ENCODE measurements at regions not wholly inside any gene's neighbourhood (a gene's known extent, or its start where the extent isn't known, plus 50 kb on each side); places are given as distances from the start of the nearest gene placed in this dataset.
"Not testable (repeated sequence)": the region's sequence is repeated elsewhere in the genome, so short reads cannot be mapped to it uniquely, and the experiment has no call there.

DNA sequence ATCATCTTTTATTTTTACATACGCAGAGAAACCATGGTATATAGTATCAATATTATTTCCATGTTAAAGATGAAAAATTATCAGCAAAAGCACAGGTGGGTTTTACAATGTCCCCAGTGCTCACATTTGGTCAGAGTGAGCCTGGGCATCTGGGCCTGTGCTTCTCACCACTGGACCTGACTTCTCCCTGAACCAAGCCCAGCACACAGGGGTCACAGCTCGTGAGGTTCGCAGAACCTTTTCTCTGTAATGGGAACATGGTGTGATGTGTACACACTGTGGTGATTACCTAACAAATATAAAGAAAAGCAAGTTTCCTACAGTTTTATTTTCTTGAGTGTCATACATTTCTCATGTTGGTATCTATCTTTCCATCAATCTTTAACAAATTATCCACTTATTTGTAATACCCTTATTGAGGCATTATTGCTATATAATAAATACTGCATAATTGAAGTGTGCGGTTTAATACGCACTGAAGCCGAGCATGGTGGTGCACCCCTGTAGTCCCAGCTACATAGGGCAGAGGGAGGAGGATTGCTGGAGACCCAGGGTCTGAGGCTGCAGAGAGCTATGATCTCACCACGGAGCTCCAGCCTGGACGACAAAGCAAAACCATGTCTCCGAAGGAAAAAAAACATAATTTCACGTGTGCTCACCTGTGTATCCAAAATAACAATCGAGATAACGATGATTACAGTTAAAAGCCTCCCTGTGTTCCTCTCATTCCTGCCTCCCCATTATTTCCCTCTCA is 743.2 kb downstream of the TMEM121 start:
- H3K36me3 ChIP-seq, result no peaks in the 10 kb centered on the region
- no peaks in the 10 kb centered on the region for H3K9me3 ChIP-seq
- intact Hi-C loops (cut with DNase I; ENCODE audit: low total_unique reads), result no loop called here
- in situ Hi-C loops (cut with MboI; ENCODE audit: low pct_ligation_motif_present in 1 of 4, low pct_unique_long_range_greater_than_20kb in 1 of 4, low sequenced_read_pairs in 3 of 4), result no loop called here
- no peak overlapping the region for H3K27ac ChIP-seq
- no peak for DNase-seq
- no peaks in the 10 kb centered on the region for H3K4me1 ChIP-seq
- H3K4me3 ChIP-seq, result no peak overlapping the region
- WGBS, 2 donors (ENCODE audit: low coverage in 1 of 2), result 76 to 78% methylated on average over 12 of the region's 12 CpGs
- peaks cover 3% of the 10 kb centered on the region for H3K27me3 ChIP-seq
- TF ChIP-seq POLR2AphosphoS5 (IDR thresholded peaks at IDR 0.05), result no peak
- no peak for TF ChIP-seq CTCF (IDR thresholded peaks at IDR 0.05)
- TF ChIP-seq POLR2A (IDR thresholded peaks at IDR 0.05), result no peak
- no peak for TF ChIP-seq EP300 (IDR thresholded peaks at IDR 0.05; ENCODE audit: low read depth)

DNA sequence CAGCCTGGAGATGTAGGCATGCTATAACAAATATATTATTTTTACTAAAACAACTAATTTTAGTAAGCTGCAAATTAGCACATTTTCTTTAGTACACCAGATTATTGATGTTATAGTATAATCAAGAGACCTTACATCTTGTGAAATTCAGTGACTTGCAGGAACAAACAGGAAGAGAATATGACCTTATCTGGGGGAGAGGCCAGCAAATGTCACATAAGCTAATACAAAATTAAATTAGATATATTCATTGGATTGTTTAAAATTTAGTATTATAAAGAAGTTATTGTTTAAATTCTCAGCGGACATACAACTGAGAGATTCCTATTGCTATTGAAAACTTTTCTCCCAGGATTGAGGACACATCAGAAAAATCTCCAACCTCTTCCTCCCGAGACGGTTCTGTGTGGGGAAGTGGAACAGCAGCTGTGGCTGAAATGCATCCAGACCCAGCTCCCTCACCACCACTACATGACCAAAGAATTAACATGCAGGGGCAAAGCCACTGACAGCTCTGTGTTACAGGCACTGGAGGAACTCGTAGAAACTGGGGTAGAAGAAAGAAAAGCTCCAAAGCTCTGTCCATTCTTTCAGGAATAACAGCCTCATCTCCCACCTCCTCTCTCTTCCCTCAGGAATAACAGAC is 744.2 kb downstream of the TMEM121 start:
- H3K36me3 ChIP-seq; in situ Hi-C loops (cut with MboI; ENCODE audit: low pct_ligation_motif_present in 1 of 4, low pct_unique_long_range_greater_than_20kb in 1 of 4, low sequenced_read_pairs in 3 of 4); intact Hi-C loops (cut with DNase I; ENCODE audit: low total_unique reads); H3K9me3 ChIP-seq; H3K4me3 ChIP-seq; DNase-seq; H3K4me1 ChIP-seq; H3K27me3 ChIP-seq; H3K27ac ChIP-seq: not testable (repeated sequence)
- WGBS, 2 donors (ENCODE audit: low coverage in 1 of 2), result 34 to 37% methylated on average over 3 to 4 of the region's 4 CpGs

- TF ChIP-seq CTCF (IDR thresholded peaks at IDR 0.05) (no peak), POLR2AphosphoS5 (IDR thresholded peaks at IDR 0.05) (no peak), POLR2A (IDR thresholded peaks at IDR 0.05) (no peak), EP300 (IDR thresholded peaks at IDR 0.05; ENCODE audit: low read depth) (no peak)
- in situ Hi-C loops (cut with MboI; ENCODE audit: low pct_ligation_motif_present in 1 of 4, low pct_unique_long_range_greater_than_20kb in 1 of 4, low sequenced_read_pairs in 3 of 4), result no loop called here
Measured at GRCh38 chr14:106276326-106277267, 750.2 kb downstream of the TMEM121 start.

DNA sequence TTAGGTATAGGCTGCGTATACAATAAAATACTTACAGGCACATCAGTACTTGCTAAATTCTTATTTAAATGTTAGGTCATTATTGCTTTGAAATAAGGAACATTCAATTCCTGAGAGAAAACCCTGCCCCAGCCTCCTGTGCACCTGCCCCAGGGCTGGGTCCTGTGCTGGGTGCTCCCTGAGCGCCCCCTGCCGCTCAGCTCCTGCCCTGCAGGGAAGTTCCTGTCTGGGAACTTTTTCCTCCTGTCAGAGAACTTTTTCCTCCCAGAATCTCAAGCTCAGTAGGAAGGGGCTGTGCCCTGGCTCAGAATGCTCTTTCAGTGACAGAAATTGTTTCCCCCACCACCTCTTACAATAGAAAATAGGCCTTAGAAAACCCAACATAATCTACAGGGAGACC is 751.1 kb downstream of the TMEM121 start:
- intact Hi-C loops (cut with DNase I; ENCODE audit: low total_unique reads) (no loop called here), in situ Hi-C loops (cut with MboI; ENCODE audit: low pct_ligation_motif_present in 1 of 4, low pct_unique_long_range_greater_than_20kb in 1 of 4, low sequenced_read_pairs in 3 of 4) (no loop called here)
- 21 to 83% methylated on average over 1 to 3 of the region's 3 CpGs for WGBS, 2 donors (ENCODE audit: low coverage in 1 of 2)
- H3K4me3 ChIP-seq, result no peak overlapping the region
- no peak overlapping the region for H3K27ac ChIP-seq
- TF ChIP-seq CTCF (IDR thresholded peaks at IDR 0.05) (peak; percentile 17 to 52 (median 33)), POLR2A (IDR thresholded peaks at IDR 0.05) (no peak)
- H3K9me3 ChIP-seq, result no peaks in the 10 kb centered on the region
- peak; percentile 18 for DNase-seq
- no peaks in the 10 kb centered on the region for H3K4me1 ChIP-seq
- peaks cover 12% of the 10 kb centered on the region for H3K27me3 ChIP-seq
- H3K36me3 ChIP-seq, result no peaks in the 10 kb centered on the region

More at GRCh38 chr14:106276326-106277267, 750.2 kb downstream of the TMEM121 start:
- H3K9me3 ChIP-seq, result no peaks in the 10 kb centered on the region
- DNase-seq, result no peak
- peaks cover 12% of the 10 kb centered on the region for H3K27me3 ChIP-seq
- H3K36me3 ChIP-seq, result no peaks in the 10 kb centered on the region
- H3K4me3 ChIP-seq, result no peak overlapping the region
- intact Hi-C loops (cut with DNase I; ENCODE audit: low total_unique reads), result no loop called here
- H3K4me1 ChIP-seq, result no peaks in the 10 kb centered on the region
- WGBS, 2 donors (ENCODE audit: low coverage in 1 of 2), result 60 to 65% methylated on average over 1 to 12 of the region's 12 CpGs
- no peak overlapping the region for H3K27ac ChIP-seq
